Neural progenitor cell (in vitro differentiated cells): ENCODE measurements at regions not wholly inside any gene's neighbourhood (a gene's known extent, or its start where the extent isn't known, plus 50 kb on each side); places are given as distances from the start of the nearest gene placed in this dataset.

Experiments
- DNase-seq: peaks from one replicate; pipeline ENCODE4 v3.0.0-alpha.2; 2016; ENCODE audit warnings: low spot score
- H2AFZ ChIP-seq: fragments of 200-600 bp; sonication (generic); replicated peaks from 2 replicates; pipeline ENCODE4 v1.6.1; 2016; ENCODE audit warnings: antibody characterized with exemption
- H3F3A ChIP-seq: fragments of 200-600 bp; sonication (generic); 2 replicates; pipeline ENCODE4 v1.6.1; 2016; ENCODE audit warnings: antibody characterized with exemption, low read depth
- H3K27ac ChIP-seq: fragments of 200-600 bp; sonication (generic); 2 replicates; pipeline ENCODE4 v1.5.1; 2016; ENCODE audit warnings: mild to moderate bottlenecking
- H3K27me3 ChIP-seq: fragments of 200-600 bp; sonication (generic); 2 replicates; pipeline ENCODE4 v1.6.1; 2016; ENCODE audit warnings: mild to moderate bottlenecking, moderate library complexity
- H3K36me3 ChIP-seq: fragments of 200-600 bp; sonication (generic); 2 replicates; pipeline ENCODE4 v1.5.1; 2016
- H3K4me1 ChIP-seq: fragments of 200-600 bp; sonication (generic); 2 replicates; pipeline ENCODE4 v1.6.1; 2016; ENCODE audit warnings: mixed run types
- H3K4me2 ChIP-seq: fragments of 200-600 bp; sonication (generic); 2 replicates; pipeline ENCODE4 v1.6.1; 2016
- H3K4me3 ChIP-seq: fragments of 200-600 bp; sonication (generic); 2 replicates; pipeline ENCODE4 v1.5.1; 2016
- H3K79me2 ChIP-seq: fragments of 200-600 bp; sonication (generic); 2 replicates; pipeline ENCODE4 v1.6.1; 2016; ENCODE audit warnings: low read depth
- H3K9ac ChIP-seq: fragments of 200-600 bp; sonication (generic); 2 replicates; pipeline ENCODE4 v1.6.1; 2016
- H3K9me3 ChIP-seq: fragments of 200-600 bp; sonication (generic); 2 replicates; pipeline ENCODE4 v1.5.1; 2016; ENCODE audit warnings: low read depth
- H4K20me1 ChIP-seq: fragments of 200-600 bp; sonication (generic); 2 replicates; pipeline ENCODE4 v1.6.1; 2016; ENCODE audit warnings: low read depth
- H3K27ac Mint-ChIP-seq: 3 replicates; pipeline ENCODE4 v1.8.0; 2021; ENCODE audit warnings: mixed read lengths
- H3K27me3 Mint-ChIP-seq: 2 replicates; pipeline ENCODE4 v1.8.0; 2022; ENCODE audit warnings: low read depth, mild to moderate bottlenecking, inconsistent platforms, moderate library complexity, mixed read lengths; ENCODE audit not compliant: insufficient read depth
- H3K36me3 Mint-ChIP-seq: 3 replicates; pipeline ENCODE4 v1.8.0; 2021; ENCODE audit warnings: mixed read lengths
- H3K4me1 Mint-ChIP-seq: 3 replicates; pipeline ENCODE4 v1.8.0; 2021; ENCODE audit warnings: mixed read lengths
- H3K4me3 Mint-ChIP-seq: 3 replicates; pipeline ENCODE4 v1.8.0; 2021; ENCODE audit warnings: mild to moderate bottlenecking, moderate library complexity, mixed read lengths
- H3K9me3 Mint-ChIP-seq: 3 replicates; pipeline ENCODE4 v1.8.0; 2020; ENCODE audit warnings: mixed read lengths
- EZH2 ChIP-seq: fragments of 200-600 bp; sonication (generic); IDR thresholded peaks from 2 replicates; pipeline ENCODE4 v1.6.1; 2017; ENCODE audit warnings: antibody characterized with exemption, mild to moderate bottlenecking, moderate library complexity
- EZH2phosphoT487 ChIP-seq: fragments of 200-600 bp; sonication (generic); IDR thresholded peaks from 2 replicates; pipeline ENCODE4 v1.6.1; 2017; ENCODE audit warnings: antibody characterized with exemption
- TF ChIP-seq, protein P1 (sequence below): fragments of 200-600 bp; sonication (generic); IDR thresholded peaks from 2 replicates; pipeline ENCODE4 v1.5.1; 2017; ENCODE audit warnings: antibody characterized with exemption, mild to moderate bottlenecking

GRCh38 chr9:119902611-119903010 is 533.4 kb upstream of the BRINP1 start:
- DNase-seq: no peak
- H3K4me1 ChIP-seq: no peaks in the 10 kb centered on the region
- no peaks in the 10 kb centered on the region for H3K79me2 ChIP-seq
- no peaks in the 10 kb centered on the region for H3K27me3 ChIP-seq
- peaks cover 2% of the 10 kb centered on the region for H3K9me3 Mint-ChIP-seq
- no peak overlapping the region for H3K4me3 Mint-ChIP-seq
- H3K27ac Mint-ChIP-seq: no peak overlapping the region
- peaks cover 5% of the 10 kb centered on the region for H3K27me3 Mint-ChIP-seq
- no peak overlapping the region for H3K9ac ChIP-seq
- no peaks in the 10 kb centered on the region for H3K9me3 ChIP-seq
- H3K4me3 ChIP-seq: no peak overlapping the region
- H3K4me1 Mint-ChIP-seq: no peaks in the 10 kb centered on the region
- no peaks in the 10 kb centered on the region for H4K20me1 ChIP-seq
- peak overlapping the region; percentile 42 for H2AFZ ChIP-seq
- H3F3A ChIP-seq: no peaks in the 10 kb centered on the region
- H3K4me2 ChIP-seq: no peak overlapping the region
- TF ChIP-seq EZH2phosphoT487 (no peak), EZH2 (no peak)
- TF ChIP-seq, protein P1, sequence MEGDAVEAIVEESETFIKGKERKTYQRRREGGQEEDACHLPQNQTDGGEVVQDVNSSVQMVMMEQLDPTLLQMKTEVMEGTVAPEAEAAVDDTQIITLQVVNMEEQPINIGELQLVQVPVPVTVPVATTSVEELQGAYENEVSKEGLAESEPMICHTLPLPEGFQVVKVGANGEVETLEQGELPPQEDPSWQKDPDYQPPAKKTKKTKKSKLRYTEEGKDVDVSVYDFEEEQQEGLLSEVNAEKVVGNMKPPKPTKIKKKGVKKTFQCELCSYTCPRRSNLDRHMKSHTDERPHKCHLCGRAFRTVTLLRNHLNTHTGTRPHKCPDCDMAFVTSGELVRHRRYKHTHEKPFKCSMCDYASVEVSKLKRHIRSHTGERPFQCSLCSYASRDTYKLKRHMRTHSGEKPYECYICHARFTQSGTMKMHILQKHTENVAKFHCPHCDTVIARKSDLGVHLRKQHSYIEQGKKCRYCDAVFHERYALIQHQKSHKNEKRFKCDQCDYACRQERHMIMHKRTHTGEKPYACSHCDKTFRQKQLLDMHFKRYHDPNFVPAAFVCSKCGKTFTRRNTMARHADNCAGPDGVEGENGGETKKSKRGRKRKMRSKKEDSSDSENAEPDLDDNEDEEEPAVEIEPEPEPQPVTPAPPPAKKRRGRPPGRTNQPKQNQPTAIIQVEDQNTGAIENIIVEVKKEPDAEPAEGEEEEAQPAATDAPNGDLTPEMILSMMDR: no peak
- no peaks in the 10 kb centered on the region for H3K36me3 Mint-ChIP-seq
- H3K36me3 ChIP-seq: no peaks in the 10 kb centered on the region
- no peak overlapping the region for H3K27ac ChIP-seq

GRCh38 chr9:119898316-119898715 is 529.1 kb upstream of the BRINP1 start:
- TF ChIP-seq, protein P1: no peak
- TF ChIP-seq EZH2phosphoT487 (no peak), EZH2 (no peak)
- Histone ChIP-seq H3K9me3 (no peaks in the 10 kb centered on the region), H3K4me3 (no peak overlapping the region), H3K9ac (no peak overlapping the region), H4K20me1 (no peaks in the 10 kb centered on the region), H3F3A (no peaks in the 10 kb centered on the region), H2AFZ (no peak overlapping the region), H3K4me2 (no peak overlapping the region), H3K27ac (no peak overlapping the region), H3K27me3 (no peaks in the 10 kb centered on the region), H3K4me1 (no peaks in the 10 kb centered on the region), H3K79me2 (no peaks in the 10 kb centered on the region), H3K36me3 (no peaks in the 10 kb centered on the region)
- no peak for DNase-seq
- no peaks in the 10 kb centered on the region for H3K27me3 Mint-ChIP-seq
- H3K36me3 Mint-ChIP-seq: no peaks in the 10 kb centered on the region
- no peaks in the 10 kb centered on the region for H3K4me1 Mint-ChIP-seq
- H3K27ac Mint-ChIP-seq: no peak overlapping the region
- H3K9me3 Mint-ChIP-seq: peaks cover 2% of the 10 kb centered on the region
- no peak overlapping the region for H3K4me3 Mint-ChIP-seq

- Histone ChIP-seq H3K4me1 (no peaks in the 10 kb centered on the region), H3K9ac (no peak overlapping the region), H3K36me3 (no peaks in the 10 kb centered on the region), H4K20me1 (no peaks in the 10 kb centered on the region), H3K4me3 (no peak overlapping the region), H3K4me2 (no peak overlapping the region), H3K27ac (no peak overlapping the region), H3K9me3 (no peaks in the 10 kb centered on the region), H2AFZ (no peak overlapping the region), H3K79me2 (no peaks in the 10 kb centered on the region), H3K27me3 (no peaks in the 10 kb centered on the region), H3F3A (no peaks in the 10 kb centered on the region)
- Mint-ChIP-seq H3K27ac (no peak overlapping the region), H3K4me3 (no peak overlapping the region), H3K36me3 (no peaks in the 10 kb centered on the region), H3K9me3 (no peaks in the 10 kb centered on the region), H3K27me3 (peaks cover 6% of the 10 kb centered on the region), H3K4me1 (peaks cover 13% of the 10 kb centered on the region)
- TF ChIP-seq, protein P1: no peak
- no peak for TF ChIP-seq EZH2phosphoT487
- TF ChIP-seq EZH2: no peak
- no peak for DNase-seq
Measured at GRCh38 chr9:119884438-119884837, 515.2 kb upstream of the BRINP1 start.

- peaks cover 3% of the 10 kb centered on the region for H3K27me3 Mint-ChIP-seq
- Histone ChIP-seq H3K9me3 (no peaks in the 10 kb centered on the region), H3K36me3 (no peaks in the 10 kb centered on the region), H3K9ac (no peak overlapping the region), H3F3A (no peaks in the 10 kb centered on the region), H3K4me2 (no peak overlapping the region), H3K27me3 (no peaks in the 10 kb centered on the region), H3K27ac (no peak overlapping the region), H3K4me3 (no peak overlapping the region), H3K79me2 (no peaks in the 10 kb centered on the region), H2AFZ (no peak overlapping the region), H3K4me1 (no peaks in the 10 kb centered on the region), H4K20me1 (no peaks in the 10 kb centered on the region)
- TF ChIP-seq EZH2 (no peak), EZH2phosphoT487 (no peak)
- TF ChIP-seq, protein P1: no peak
- H3K9me3 Mint-ChIP-seq: no peaks in the 10 kb centered on the region
- no peaks in the 10 kb centered on the region for H3K36me3 Mint-ChIP-seq
- H3K4me1 Mint-ChIP-seq: peaks cover 13% of the 10 kb centered on the region
- H3K4me3 Mint-ChIP-seq: no peak overlapping the region
- no peak for DNase-seq
- H3K27ac Mint-ChIP-seq: no peak overlapping the region
Measured at GRCh38 chr9:119881898-119882297, 512.7 kb upstream of the BRINP1 start.
